Activated CD8-positive, alpha-beta T cell treated with anti-CD3 and anti-CD28 coated beads, Interleukin-2, amount 10 ng/mL, durations not matched to agents 7 days and 5 days (primary cell): ENCODE measurements at regions not wholly inside any gene's neighbourhood (a gene's known extent, or its start where the extent isn't known, plus 50 kb on each side); places are given as distances from the start of the nearest gene placed in this dataset.
"Not testable (repeated sequence)": the region's sequence is repeated elsewhere in the genome, so short reads cannot be mapped to it uniquely, and the experiment has no call there.

ENCODE experiments used
- ATAC-seq: fragments of 150-1000 bp; cut with Tn5 transposase; one replicate; pipeline ENCODE4 v1.10.0; 2021; ENCODE audit warnings: moderate library complexity
- CTCF ChIA-PET: fragments of 350-600 bp; sonication (Branson Sonifier 250); formaldehyde crosslinking; loops from one replicate; lab custom pipeline; 2021; ENCODE audit warnings: antibody characterized with exemption; lab: Charles Lee
- POLR2A ChIA-PET: fragments of 350-600 bp; sonication (Branson Sonifier 250); formaldehyde crosslinking; loops from one replicate; lab custom pipeline; 2021; ENCODE audit warnings: antibody characterized with exemption; lab: Charles Lee
- DNase-seq: peaks from one replicate; pipeline ENCODE4 v3.0.0-alpha.2; 2020
- H3K27ac Mint-ChIP-seq: one replicate; pipeline ENCODE4 v1.8.0; 2021; ENCODE audit warnings: mild to moderate bottlenecking, mixed read lengths
- H3K27me3 Mint-ChIP-seq: one replicate; pipeline ENCODE4 v1.8.0; 2021; ENCODE audit warnings: low read depth, mixed read lengths
- H3K36me3 Mint-ChIP-seq: one replicate; pipeline ENCODE4 v1.8.0; 2021; ENCODE audit warnings: low read depth, mixed read lengths
- H3K4me1 Mint-ChIP-seq: one replicate; pipeline ENCODE4 v1.8.0; 2021; ENCODE audit warnings: low read depth, mixed read lengths
- H3K4me3 Mint-ChIP-seq: one replicate; pipeline ENCODE4 v1.8.0; 2021; ENCODE audit warnings: mild to moderate bottlenecking, mixed read lengths
- H3K9me3 Mint-ChIP-seq: one replicate; pipeline ENCODE4 v1.8.0; 2022; ENCODE audit warnings: mixed read lengths; ENCODE audit not compliant: insufficient read depth

DNA sequence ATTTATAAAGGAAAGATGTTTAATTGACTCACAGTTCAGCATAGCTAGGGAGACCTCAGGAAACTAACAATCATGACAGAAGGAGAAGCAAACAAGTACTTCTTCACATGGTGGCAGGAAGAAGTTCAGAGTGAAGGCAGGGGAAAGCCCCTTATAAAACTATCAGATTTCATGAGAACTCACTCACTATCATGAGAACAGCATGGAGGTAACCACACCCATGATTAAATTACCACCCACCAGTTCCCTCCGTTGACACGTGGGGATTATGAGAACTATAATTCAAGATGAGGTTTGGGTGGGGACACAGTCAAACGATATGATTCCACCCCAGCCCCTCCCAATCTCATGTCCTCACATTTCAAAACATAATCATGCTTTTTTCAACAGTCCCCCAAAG, 124.2 kb upstream of the PCGF5 start:
- ATAC-seq (no peak), DNase-seq (no peak)
- peaks cover 8% of the 10 kb centered on the region for H3K4me1 Mint-ChIP-seq
- CTCF ChIA-PET: interaction anchor here (1.3 kb wide), 1 partner anchor 90 kb away, joined by 4 read pairs; no protein-coding TSS in a partner anchor
- POLR2A ChIA-PET: no interaction called here
- peaks cover 19% of the 10 kb centered on the region for H3K9me3 Mint-ChIP-seq
- no peak overlapping the region for H3K27ac Mint-ChIP-seq
- no peak overlapping the region for H3K4me3 Mint-ChIP-seq
- H3K36me3 Mint-ChIP-seq: peaks cover 12% of the 10 kb centered on the region
- no peaks in the 10 kb centered on the region for H3K27me3 Mint-ChIP-seq

DNA sequence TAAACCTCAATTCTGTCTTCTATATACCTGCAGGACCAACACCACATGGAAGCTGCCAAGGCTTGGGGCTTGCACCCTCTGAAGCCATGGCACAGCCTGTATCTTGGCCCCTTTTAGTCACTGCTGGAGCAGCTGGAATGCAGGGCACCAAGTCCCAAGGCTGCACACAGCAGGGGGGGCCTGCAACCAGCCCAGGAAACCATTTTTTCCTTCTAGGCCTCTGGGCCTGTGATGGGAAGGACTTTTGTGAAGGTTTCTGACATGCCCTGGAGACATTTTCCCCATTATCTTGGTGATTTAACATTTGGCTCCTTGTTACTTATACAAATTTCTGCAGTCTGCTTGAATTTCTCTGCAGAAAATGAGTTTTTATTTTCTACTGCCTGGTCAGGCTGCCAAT, 123.2 kb upstream of the PCGF5 start:
- Mint-ChIP-seq H3K4me3 (no peak overlapping the region), H3K27me3 (no peaks in the 10 kb centered on the region), H3K36me3 (peaks cover 12% of the 10 kb centered on the region), H3K9me3 (peaks cover 19% of the 10 kb centered on the region), H3K27ac (no peak overlapping the region), H3K4me1 (peaks cover 8% of the 10 kb centered on the region)
- ChIA-PET CTCF (interaction anchor here (1.3 to 1.5 kb wide), 2 partner anchors 18 to 91 kb away, joined by 3 to 4 read pairs; no protein-coding TSS in a partner anchor), POLR2A (no interaction called here)
- DNase-seq (no peak), ATAC-seq (no peak)

- ATAC-seq, H3K4me3 Mint-ChIP-seq, H3K4me1 Mint-ChIP-seq, H3K27me3 Mint-ChIP-seq, POLR2A ChIA-PET, DNase-seq, H3K27ac Mint-ChIP-seq: not testable (repeated sequence)
- Mint-ChIP-seq H3K9me3 (peaks cover 19% of the 10 kb centered on the region), H3K36me3 (peaks cover 12% of the 10 kb centered on the region)
- CTCF ChIA-PET: interaction anchor here (1.5 kb wide), 1 partner anchor 17 kb away, joined by 3 read pairs; no protein-coding TSS in a partner anchor
Observed at GRCh38 chr10:91098021-91098420, 122.4 kb upstream of the PCGF5 start.

DNA sequence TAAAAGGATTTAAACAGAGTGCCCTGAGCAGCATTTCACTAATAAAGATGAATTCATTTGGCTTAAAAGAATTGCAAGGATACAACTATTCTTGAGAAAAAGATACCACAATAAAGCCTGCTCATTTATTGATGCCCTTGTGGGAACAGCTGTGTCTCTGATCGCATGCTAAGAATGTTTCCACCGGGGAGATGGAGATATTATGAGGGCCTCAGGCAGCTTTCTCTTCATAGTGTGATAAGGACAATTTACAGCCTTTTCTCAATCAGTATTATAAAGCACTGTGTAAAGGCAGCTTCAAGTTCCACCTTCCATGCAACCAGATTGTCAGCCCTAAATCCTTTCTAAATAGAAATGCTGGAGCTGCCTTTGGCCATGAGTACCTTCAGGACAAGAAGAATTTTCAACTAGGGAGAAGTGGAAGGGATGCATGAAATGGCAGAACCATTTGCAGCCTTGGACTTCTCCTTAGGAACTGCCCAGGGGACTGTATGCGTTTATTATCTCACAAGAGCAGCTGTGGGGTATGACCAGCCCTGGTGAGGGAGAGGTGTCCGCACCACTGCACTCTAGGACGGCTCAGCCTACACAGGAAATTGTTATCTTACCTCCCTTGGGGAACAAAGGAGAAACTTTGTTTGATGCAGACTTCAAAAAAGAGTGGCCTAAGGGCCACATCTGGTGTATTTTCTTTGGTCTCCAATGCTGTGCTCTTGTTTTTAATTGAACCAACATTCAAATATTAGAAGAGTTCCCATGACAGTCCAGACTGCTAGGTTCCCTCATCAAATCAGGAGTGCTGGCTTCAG, 116.9 kb upstream of the PCGF5 start:
- Mint-ChIP-seq H3K27me3 (no peaks in the 10 kb centered on the region), H3K36me3 (no peaks in the 10 kb centered on the region), H3K27ac (no peak overlapping the region), H3K9me3 (no peaks in the 10 kb centered on the region), H3K4me3 (no peak overlapping the region), H3K4me1 (peaks cover 12% of the 10 kb centered on the region)
- ChIA-PET CTCF (no interaction called here), POLR2A (no interaction called here)
- ATAC-seq: no peak
- DNase-seq: no peak

GRCh38 chr10:91104193-91105041, 116.0 kb upstream of the PCGF5 start:
- H3K27ac Mint-ChIP-seq: no peak overlapping the region
- H3K27me3 Mint-ChIP-seq: no peaks in the 10 kb centered on the region
- CTCF ChIA-PET: no interaction called here
- no peaks in the 10 kb centered on the region for H3K36me3 Mint-ChIP-seq
- H3K4me1 Mint-ChIP-seq: peaks cover 10% of the 10 kb centered on the region
- H3K4me3 Mint-ChIP-seq: no peak overlapping the region
- POLR2A ChIA-PET: no interaction called here
- DNase-seq: no peak
- H3K9me3 Mint-ChIP-seq: no peaks in the 10 kb centered on the region
- ATAC-seq: no peak

DNA sequence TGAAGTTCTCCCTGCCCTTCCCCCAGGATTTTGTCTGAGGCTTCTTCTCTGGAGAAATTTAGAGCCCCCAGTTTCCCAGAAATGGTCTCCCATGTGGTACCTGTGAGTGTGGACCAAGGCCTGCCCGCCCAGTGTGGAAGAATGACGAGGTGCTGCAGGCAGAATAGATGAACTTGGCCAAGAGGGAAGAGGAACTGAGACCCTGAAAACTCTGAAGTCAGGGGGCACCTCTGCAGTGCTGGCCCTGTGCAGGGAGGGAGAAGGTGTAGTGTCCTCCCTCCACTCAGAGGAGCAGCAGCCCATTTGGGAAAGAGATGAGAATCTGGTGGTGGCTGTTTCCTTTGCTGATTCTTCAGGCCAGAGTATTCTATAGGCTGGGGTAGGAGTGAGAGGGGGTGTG, 115.2 kb upstream of the PCGF5 start:
- no peak for DNase-seq
- Mint-ChIP-seq H3K4me1 (peaks cover 6% of the 10 kb centered on the region), H3K9me3 (no peaks in the 10 kb centered on the region), H3K27ac (no peak overlapping the region), H3K4me3 (no peak overlapping the region), H3K36me3 (no peaks in the 10 kb centered on the region), H3K27me3 (no peaks in the 10 kb centered on the region)
- ATAC-seq: no peak
- POLR2A ChIA-PET: no interaction called here
- CTCF ChIA-PET: no interaction called here

- no peaks in the 10 kb centered on the region for H3K9me3 Mint-ChIP-seq
- ChIA-PET CTCF (no interaction called here), POLR2A (no interaction called here)
- no peak overlapping the region for H3K4me3 Mint-ChIP-seq
- H3K27me3 Mint-ChIP-seq: no peaks in the 10 kb centered on the region
- no peak for ATAC-seq
- peaks cover 3% of the 10 kb centered on the region for H3K4me1 Mint-ChIP-seq
- H3K27ac Mint-ChIP-seq: no peak overlapping the region
- H3K36me3 Mint-ChIP-seq: no peaks in the 10 kb centered on the region
- no peak for DNase-seq
Observed at GRCh38 chr10:91108820-91109219, 111.6 kb upstream of the PCGF5 start.

- H3K27me3 Mint-ChIP-seq: no peaks in the 10 kb centered on the region
- CTCF ChIA-PET: no interaction called here
- no peaks in the 10 kb centered on the region for H3K36me3 Mint-ChIP-seq
- no peaks in the 10 kb centered on the region for H3K9me3 Mint-ChIP-seq
- H3K4me1 Mint-ChIP-seq: no peaks in the 10 kb centered on the region
- no peak for DNase-seq
- H3K4me3 Mint-ChIP-seq: no peak overlapping the region
- H3K27ac Mint-ChIP-seq: no peak overlapping the region
- POLR2A ChIA-PET: no interaction called here
- no peak for ATAC-seq
Observed at GRCh38 chr10:91111060-91111459, 109.4 kb upstream of the PCGF5 start.

GRCh38 chr10:91115618-91116390, 104.7 kb upstream of the PCGF5 start:
- DNase-seq: no peak
- ATAC-seq: no peak
- Mint-ChIP-seq H3K27me3 (peaks cover 2% of the 10 kb centered on the region), H3K27ac (no peak overlapping the region), H3K36me3 (no peaks in the 10 kb centered on the region), H3K4me3 (no peak overlapping the region), H3K4me1 (no peaks in the 10 kb centered on the region), H3K9me3 (no peaks in the 10 kb centered on the region)
- POLR2A ChIA-PET: no interaction called here
- CTCF ChIA-PET: interaction anchor here (1.0 to 1.8 kb wide), 3 partner anchors 18 to 110 kb away, joined by 3 read pairs; no protein-coding TSS in a partner anchor

GRCh38 chr10:91117505-91117904, 103.0 kb upstream of the PCGF5 start:
- ATAC-seq (no peak), DNase-seq (no peak)
- Mint-ChIP-seq H3K36me3 (no peaks in the 10 kb centered on the region), H3K9me3 (no peaks in the 10 kb centered on the region), H3K27ac (no peak overlapping the region), H3K27me3 (peaks cover 5% of the 10 kb centered on the region), H3K4me1 (no peaks in the 10 kb centered on the region), H3K4me3 (no peak overlapping the region)
- CTCF ChIA-PET: interaction anchor here (1.8 kb wide), 1 partner anchor 112 kb away, joined by 3 read pairs; no protein-coding TSS in a partner anchor
- POLR2A ChIA-PET: no interaction called here

DNA sequence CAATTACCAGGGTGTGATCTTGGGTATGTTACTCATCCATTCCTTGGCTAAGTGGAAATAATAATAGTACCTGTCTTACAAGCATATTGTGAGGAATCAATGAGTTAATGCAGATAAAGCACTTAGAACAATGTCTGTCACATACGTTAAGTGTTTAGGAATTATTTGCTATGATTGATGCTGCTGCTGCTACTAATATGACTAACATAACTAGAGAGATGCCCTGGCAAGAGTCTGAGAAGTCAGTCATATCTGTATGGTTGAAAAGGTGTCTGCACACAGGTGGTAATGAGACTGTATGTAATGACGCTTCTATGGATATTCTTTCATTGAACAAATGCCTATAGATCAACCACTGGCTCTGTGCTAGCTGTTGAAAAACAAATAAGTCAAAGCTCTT, 100.1 kb upstream of the PCGF5 start:
- CTCF ChIA-PET: interaction anchor here (1.5 kb wide), 1 partner anchor 114 kb away, joined by 4 read pairs; no protein-coding TSS in a partner anchor
- no peak for ATAC-seq
- POLR2A ChIA-PET: no interaction called here
- peaks cover 12% of the 10 kb centered on the region for H3K27me3 Mint-ChIP-seq
- H3K4me3 Mint-ChIP-seq: no peak overlapping the region
- no peak overlapping the region for H3K27ac Mint-ChIP-seq
- no peaks in the 10 kb centered on the region for H3K4me1 Mint-ChIP-seq
- no peaks in the 10 kb centered on the region for H3K36me3 Mint-ChIP-seq
- DNase-seq: no peak
- no peaks in the 10 kb centered on the region for H3K9me3 Mint-ChIP-seq
